Stomach (tissue), 8 donors: ENCODE measurements at regions not wholly inside any gene's neighbourhood (a gene's known extent, or its start where the extent isn't known, plus 50 kb on each side); places are given as distances from the start of the nearest gene placed in this dataset.

ENCODE experiments used
- DNase-seq, 2 donors: peaks; one replicate each; pipeline versions ENCODE4 v3.0.0 to v3.0.0-alpha.2; 2013 to 2019
- H3K27ac ChIP-seq, 5 donors: fragments of 200-600 bp in 4 of 5; sonication (generic) in 4 of 5; one replicate each; pipeline ENCODE4 v1.5.1; 2013 to 2019; ENCODE audit warnings: mild to moderate bottlenecking in 1 of 5, moderate library complexity in 1 of 5
- H3K27me3 ChIP-seq, 3 donors: fragments of 200-600 bp; sonication (generic); one replicate each; pipeline ENCODE4 v1.5.1; 2017 to 2019; ENCODE audit warnings: mixed run types in 1 of 3
- H3K36me3 ChIP-seq, 4 donors: fragments of 200-600 bp; sonication (generic); 1 replicate in 3 of 4; 2 replicates in 1 of 4; pipeline ENCODE4 v1.5.1; 2016 to 2019
- H3K4me1 ChIP-seq, 4 donors: fragments of 200-600 bp; sonication (generic); one replicate each; pipeline ENCODE4 v1.5.1; 2016 to 2019
- H3K4me3 ChIP-seq, 4 donors: fragments of 200-600 bp; sonication (generic) in 3 of 4; one replicate each; pipeline ENCODE4 v1.5.1; 2016 to 2019; ENCODE audit warnings: mild to moderate bottlenecking in 1 of 4
- H3K9me3 ChIP-seq, 4 donors: fragments of 200-600 bp; sonication (generic); one replicate each; pipeline ENCODE4 v1.5.1; 2016 to 2019
- CTCF ChIP-seq, 7 experiments: fragments of 450-650 bp in 4 of 7; fragments of 200-600 bp in 3 of 7; sonication (generic) in 3 of 7; IDR thresholded peaks; one replicate each; pipeline ENCODE4 v1.5.1; 2016 to 2019; ENCODE audit warnings: antibody characterized with exemption in 7 of 7, control low read depth in 2 of 7, mild to moderate bottlenecking in 1 of 7
- EP300 ChIP-seq: sonication (generic); formaldehyde crosslinking; IDR thresholded peaks from one replicate; pipeline ENCODE4 v1.6.1; 2017; ENCODE audit warnings: antibody characterized with exemption
- POLR2A ChIP-seq, 4 donors: fragments of 450-650 bp; IDR thresholded peaks; one replicate each; pipeline ENCODE4 v1.6.1; 2016; ENCODE audit warnings: antibody characterized with exemption in 4 of 4, control low read depth in 2 of 4, mild to moderate bottlenecking in 1 of 4, moderate library complexity in 1 of 4
- POLR2AphosphoS5 ChIP-seq, 3 donors: sonication (generic); formaldehyde crosslinking; IDR thresholded peaks; one replicate each; pipeline ENCODE4 v1.6.1; 2016; ENCODE audit warnings: antibody characterized with exemption in 3 of 3
- WGBS, 5 donors: extraction: QIAGEN DNeasy Blood & Tissue Kit in 3 of 5; methylation state at CpG; one replicate each; pipeline versions ENCODE4 v1.1.5 to v1.1.7; 2013 to 2018; 5-methylcytosine and 5-hydroxymethylcytosine counted together
- intact Hi-C: fragments of 100-400 bp; cut with DNase I; formaldehyde crosslinking; loops from one replicate; pipeline ENCODE4 v1.15.1; 2023; ENCODE audit warnings: low total_unique reads
- donor health status: healthy with polysubstance abuse.
- donor health status: Bipolar disorder and iron deficiency.
- donor health status: healthy.

GRCh38 chr1:96290033-96290432 is 431.6 kb upstream of the PTBP2 start:
- TF ChIP-seq POLR2A (IDR thresholded peaks at IDR 0.05) (no peak), CTCF (IDR thresholded peaks at IDR 0.05) (no peak), EP300 (no peak), POLR2AphosphoS5 (IDR thresholded peaks at IDR 0.05) (no peak)
- 35 to 48% (median 45%) methylated on average over 1 of the region's 1 CpG for WGBS, 5 donors
- Histone ChIP-seq H3K36me3 (no peaks in the 10 kb centered on the region), H3K4me3 (no peak overlapping the region), H3K27me3 (no peaks in the 10 kb centered on the region), H3K27ac (no peak overlapping the region), H3K4me1 (no peaks in the 10 kb centered on the region), H3K9me3 (peaks cover 0 to 36% (median 23%) of the 10 kb centered on the region in 4 donors)
- intact Hi-C loops, result no loop called here
- no peak for DNase-seq

GRCh38 chr1:96290801-96291200 is 430.8 kb upstream of the PTBP2 start:
- no peaks in the 10 kb centered on the region for H3K27me3 ChIP-seq
- DNase-seq, result no peak
- intact Hi-C loops, result no loop called here

GRCh38 chr1:96291468-96291867 is 430.1 kb upstream of the PTBP2 start:
- TF ChIP-seq EP300 (no peak), CTCF (IDR thresholded peaks at IDR 0.05) (no peak), POLR2AphosphoS5 (IDR thresholded peaks at IDR 0.05) (no peak), POLR2A (IDR thresholded peaks at IDR 0.05) (no peak)
- Histone ChIP-seq H3K4me1 (no peaks in the 10 kb centered on the region), H3K27ac (no peak overlapping the region), H3K27me3 (no peaks in the 10 kb centered on the region), H3K9me3 (peaks cover 0 to 24% (median 17%) of the 10 kb centered on the region in 4 donors), H3K4me3 (no peak overlapping the region), H3K36me3 (no peaks in the 10 kb centered on the region)
- intact Hi-C loops, result no loop called here
- no peak for DNase-seq
- 68 to 77% (median 71%) methylated on average over 2 of the region's 2 CpGs for WGBS, 5 donors

More at GRCh38 chr1:96290801-96291200, 430.8 kb upstream of the PTBP2 start:
- Histone ChIP-seq H3K4me3 (no peak overlapping the region), H3K4me1 (no peaks in the 10 kb centered on the region), H3K27ac (no peak overlapping the region), H3K36me3 (no peaks in the 10 kb centered on the region), H3K9me3 (peaks cover 0 to 30% (median 20%) of the 10 kb centered on the region in 4 donors)
- TF ChIP-seq EP300, result no peak
- no peak for TF ChIP-seq POLR2AphosphoS5 (IDR thresholded peaks at IDR 0.05)
- no peak for TF ChIP-seq CTCF (IDR thresholded peaks at IDR 0.05)
- no peak for TF ChIP-seq POLR2A (IDR thresholded peaks at IDR 0.05)

GRCh38 chr1:96292141-96292540 is 429.4 kb upstream of the PTBP2 start:
- H3K4me3 ChIP-seq, result no peak overlapping the region
- H3K36me3 ChIP-seq, result no peaks in the 10 kb centered on the region
- no peak overlapping the region for H3K27ac ChIP-seq
- H3K9me3 ChIP-seq, result peaks cover 0 to 17% (median 11%) of the 10 kb centered on the region in 4 donors
- intact Hi-C loops, result no loop called here
- no peaks in the 10 kb centered on the region for H3K27me3 ChIP-seq
- H3K4me1 ChIP-seq, result no peaks in the 10 kb centered on the region
- 78 to 90% (median 86%) methylated on average over 2 of the region's 2 CpGs for WGBS, 5 donors
- DNase-seq, result no peak
- no peak for TF ChIP-seq CTCF (IDR thresholded peaks at IDR 0.05)
- no peak for TF ChIP-seq POLR2AphosphoS5 (IDR thresholded peaks at IDR 0.05)
- TF ChIP-seq EP300, result no peak
- TF ChIP-seq POLR2A (IDR thresholded peaks at IDR 0.05), result no peak
